ENCODE measurements at regions not wholly inside any gene's neighbourhood (a gene's known extent, or its start where the extent isn't known, plus 50 kb on each side); places are given as distances from the start of the nearest gene placed in this dataset.

DNA sequence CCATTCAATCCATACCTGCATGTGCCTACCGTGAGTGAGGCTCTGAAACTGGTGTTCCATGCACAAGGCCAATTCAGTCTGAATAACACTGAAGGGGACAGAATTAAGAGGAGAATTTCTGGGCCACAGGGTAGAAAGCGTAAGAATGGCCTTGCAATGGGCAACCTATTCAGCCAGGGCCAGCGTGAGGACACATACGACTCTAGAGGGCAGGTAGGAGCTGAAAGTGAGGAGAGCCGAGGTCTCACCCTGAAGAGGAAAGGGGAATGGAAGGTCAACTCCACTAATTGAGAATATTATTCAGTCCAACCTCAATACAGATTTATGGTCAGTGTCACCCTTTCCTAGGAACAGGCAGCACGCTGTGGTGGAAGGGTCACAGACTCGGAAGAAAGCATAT lies 202.2 kb downstream of the TRIML1 start:
- TF ChIP-seq, protein P1, sequence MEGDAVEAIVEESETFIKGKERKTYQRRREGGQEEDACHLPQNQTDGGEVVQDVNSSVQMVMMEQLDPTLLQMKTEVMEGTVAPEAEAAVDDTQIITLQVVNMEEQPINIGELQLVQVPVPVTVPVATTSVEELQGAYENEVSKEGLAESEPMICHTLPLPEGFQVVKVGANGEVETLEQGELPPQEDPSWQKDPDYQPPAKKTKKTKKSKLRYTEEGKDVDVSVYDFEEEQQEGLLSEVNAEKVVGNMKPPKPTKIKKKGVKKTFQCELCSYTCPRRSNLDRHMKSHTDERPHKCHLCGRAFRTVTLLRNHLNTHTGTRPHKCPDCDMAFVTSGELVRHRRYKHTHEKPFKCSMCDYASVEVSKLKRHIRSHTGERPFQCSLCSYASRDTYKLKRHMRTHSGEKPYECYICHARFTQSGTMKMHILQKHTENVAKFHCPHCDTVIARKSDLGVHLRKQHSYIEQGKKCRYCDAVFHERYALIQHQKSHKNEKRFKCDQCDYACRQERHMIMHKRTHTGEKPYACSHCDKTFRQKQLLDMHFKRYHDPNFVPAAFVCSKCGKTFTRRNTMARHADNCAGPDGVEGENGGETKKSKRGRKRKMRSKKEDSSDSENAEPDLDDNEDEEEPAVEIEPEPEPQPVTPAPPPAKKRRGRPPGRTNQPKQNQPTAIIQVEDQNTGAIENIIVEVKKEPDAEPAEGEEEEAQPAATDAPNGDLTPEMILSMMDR (IDR thresholded peaks at IDR 0.05): no peak
- no peak for TF ChIP-seq POLR2A (IDR thresholded peaks at IDR 0.05)
- TF ChIP-seq EP300 (IDR thresholded peaks at IDR 0.05): no peak
